HG03354 (cell line): ENCODE measurements at regions not wholly inside any gene's neighbourhood (a gene's known extent, or its start where the extent isn't known, plus 50 kb on each side); places are given as distances from the start of the nearest gene placed in this dataset.
"Not testable (repeated sequence)": the region's sequence is repeated elsewhere in the genome, so short reads cannot be mapped to it uniquely, and the experiment has no call there.

ENCODE experiments used
- ATAC-seq: cut with Tn5 transposase; IDR thresholded peaks from one replicate; pipeline ENCODE4 v1.9.1; 2021; ENCODE audit warnings: mild to moderate bottlenecking; ENCODE audit not compliant: unreplicated experiment, poor library complexity, severe bottlenecking

GRCh38 chr18:30852541-30852940 is 190.0 kb downstream of the DSC3 start:
- ATAC-seq = no peak

DNA sequence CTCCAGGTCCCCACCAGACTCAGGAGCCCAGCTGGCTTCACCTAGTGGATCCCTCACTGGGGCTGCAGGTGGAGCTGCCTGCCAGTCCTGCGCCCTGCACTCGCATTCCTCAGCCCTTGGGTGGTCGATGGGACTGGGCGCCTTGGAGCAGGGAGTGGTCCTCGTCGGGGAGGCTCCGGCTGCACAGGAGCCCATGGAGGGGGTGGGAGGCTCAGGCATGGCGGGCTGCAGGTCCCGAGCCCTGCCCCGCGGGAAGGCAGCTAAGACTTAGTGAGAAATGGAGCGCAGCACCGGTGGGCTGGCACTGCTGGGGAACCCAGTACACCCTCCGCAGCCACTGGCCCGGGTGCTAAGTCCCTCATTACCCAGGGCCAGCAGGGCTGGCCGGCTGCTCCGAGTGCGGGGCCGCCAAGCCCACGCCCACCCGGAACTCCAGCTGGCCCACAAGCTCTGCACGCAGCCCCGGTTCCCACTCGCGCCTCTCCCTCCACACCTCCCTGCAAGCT is 203.4 kb downstream of the DSC3 start:
- ATAC-seq = not testable (repeated sequence)

DNA sequence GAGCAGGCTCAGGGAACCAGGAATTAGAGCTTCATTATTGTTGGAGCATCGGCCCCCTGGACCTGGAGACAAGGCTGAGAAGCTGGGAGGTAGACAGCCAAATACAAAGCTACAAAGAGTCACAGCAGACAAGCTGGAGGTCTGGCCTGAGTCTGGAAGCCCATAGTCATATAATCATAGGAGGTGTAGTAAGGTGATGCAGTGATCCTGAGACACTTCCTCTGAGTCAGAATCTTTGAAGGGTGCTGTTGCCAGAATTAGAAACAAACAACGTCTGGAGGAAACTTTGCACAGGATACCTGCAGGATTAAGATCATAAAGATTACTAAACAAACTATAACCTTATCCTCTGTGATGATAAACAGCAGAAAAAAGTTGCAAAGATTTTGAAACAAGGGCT is 213.8 kb downstream of the DSC3 start:
- no peak for ATAC-seq

DNA sequence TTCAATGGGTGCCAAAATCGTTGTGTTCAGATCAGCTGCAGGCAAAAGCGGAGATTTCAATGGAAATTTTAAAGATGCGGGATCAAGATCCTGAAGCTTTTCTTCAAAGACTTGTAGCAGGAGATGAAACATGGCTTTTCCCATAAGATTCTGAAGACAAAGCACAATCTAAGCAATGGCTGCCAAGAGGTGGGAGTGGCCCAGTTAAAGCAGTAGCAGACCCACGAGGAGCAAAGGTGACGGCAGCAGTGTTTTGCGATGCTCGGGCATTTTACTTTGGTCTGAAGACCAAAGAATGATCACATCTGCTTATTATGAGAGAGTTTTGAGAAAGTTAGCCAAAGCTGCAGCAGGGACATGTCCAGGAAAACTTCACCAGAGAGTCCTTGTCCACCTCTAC is 222.9 kb downstream of the DSC3 start:
- ATAC-seq = no peak

- no peak for ATAC-seq
Observed at GRCh38 chr18:30814446-30814845, 228.1 kb downstream of the DSC3 start.

DNA sequence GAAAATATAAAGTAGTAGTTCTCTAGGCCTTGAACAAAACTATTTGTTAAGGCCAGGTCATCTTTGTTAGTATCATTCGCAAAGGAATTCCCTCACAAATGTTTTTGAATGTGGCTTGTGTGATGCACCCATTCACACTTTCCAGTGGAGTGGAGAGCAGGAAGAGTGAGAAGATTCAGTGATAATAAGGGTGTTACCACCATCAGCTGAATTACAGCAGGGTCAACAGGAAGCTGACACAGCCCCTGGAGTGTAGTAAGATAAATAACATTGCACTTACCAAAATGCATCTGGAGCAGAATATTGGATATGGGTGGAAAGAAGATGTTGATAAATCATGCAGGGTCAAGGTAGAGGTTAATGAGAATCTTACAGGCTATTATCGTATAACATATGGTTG is 231.0 kb downstream of the DSC3 start:
- no peak for ATAC-seq

DNA sequence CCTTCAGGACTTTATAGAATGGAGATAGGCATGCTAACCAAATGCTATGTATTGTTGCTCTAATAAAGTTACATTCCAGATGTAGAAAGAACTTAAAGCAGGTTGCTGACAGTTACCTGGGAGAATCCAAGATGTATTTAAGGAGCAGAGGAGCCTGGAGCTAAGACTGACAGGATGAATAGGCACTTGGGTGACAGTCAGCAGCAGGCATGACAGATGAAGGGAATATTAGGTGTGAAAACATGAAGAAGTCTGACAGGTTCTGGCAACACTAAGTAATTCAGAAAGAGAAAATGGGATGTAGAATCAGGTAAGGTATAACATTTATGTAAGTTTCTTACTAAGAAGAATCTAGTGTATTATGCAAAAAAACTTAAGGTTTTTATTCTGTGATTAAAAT is 232.0 kb downstream of the DSC3 start:
- ATAC-seq = no peak

DNA sequence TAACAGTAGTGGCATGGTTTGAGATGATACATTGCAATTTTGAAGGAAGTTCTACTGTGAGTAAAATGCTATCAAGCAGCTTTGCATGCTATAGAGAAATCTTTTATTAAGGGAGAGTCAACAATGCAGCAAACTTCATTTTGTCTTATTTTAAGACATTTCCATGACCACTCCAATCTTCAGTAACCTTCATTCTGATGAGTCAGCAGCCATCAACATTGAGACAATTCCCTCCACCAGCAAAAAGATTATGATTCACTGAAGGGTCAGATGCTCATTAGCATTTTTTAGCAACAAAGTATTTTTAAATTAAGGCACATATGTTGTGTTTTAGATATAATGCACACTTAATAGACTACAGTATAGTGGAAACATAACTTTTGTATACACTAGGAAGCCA is 235.7 kb downstream of the DSC3 start:
- no peak for ATAC-seq

- no peak for ATAC-seq
Observed at GRCh38 chr18:30800800-30801199, 241.7 kb downstream of the DSC3 start.

- no peak for ATAC-seq
Observed at GRCh38 chr18:30792051-30792450, 250.5 kb downstream of the DSC3 start.

DNA sequence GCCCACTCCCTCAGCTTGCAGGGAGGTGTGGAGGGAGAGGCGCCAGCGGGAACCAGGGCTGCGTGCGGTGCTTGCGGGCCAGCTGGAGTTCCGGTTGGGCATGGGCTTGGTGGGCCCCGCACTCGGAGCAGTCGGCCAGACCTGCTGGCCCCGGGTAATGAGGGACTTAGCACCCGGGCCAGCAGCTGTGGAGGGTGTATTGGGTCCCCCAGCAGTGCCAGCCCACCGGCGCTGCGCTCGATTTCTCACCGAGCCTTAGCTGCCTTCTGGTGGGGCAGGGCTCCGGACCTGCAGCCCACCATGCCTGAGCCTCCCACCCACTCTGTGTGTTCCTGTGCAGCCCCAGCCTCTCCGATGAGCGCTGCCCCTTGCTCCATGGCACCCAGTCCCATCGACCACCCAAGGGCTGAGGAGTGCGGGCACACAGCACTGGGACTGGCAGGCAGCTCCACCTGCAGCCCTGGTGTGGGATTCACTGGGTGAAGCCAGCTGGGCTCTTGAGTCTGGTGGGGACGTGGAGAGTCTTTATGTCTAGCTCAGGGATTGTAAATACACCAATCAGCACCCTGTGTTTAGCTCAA is 254.0 kb downstream of the DSC3 start:
- not testable (repeated sequence) for ATAC-seq

DNA sequence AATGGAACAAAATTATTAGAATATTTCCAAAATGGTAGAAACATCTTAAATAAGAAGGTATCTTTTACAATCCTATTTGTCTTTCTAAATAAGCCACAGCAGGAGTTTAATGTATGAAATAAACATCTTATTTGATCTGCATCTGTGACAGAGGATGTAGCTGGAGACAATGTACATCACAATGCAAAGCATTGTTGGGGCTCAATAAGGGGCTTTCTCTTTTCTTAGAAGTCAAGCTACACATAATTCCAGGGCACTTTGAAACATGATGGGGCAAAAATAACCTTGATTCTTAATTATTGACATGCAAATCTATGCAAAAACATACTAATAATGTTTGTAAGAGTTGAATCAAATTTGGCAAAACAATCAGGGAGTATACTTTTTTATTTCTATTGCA is 255.1 kb downstream of the DSC3 start:
- ATAC-seq = no peak

- no peak for ATAC-seq
Observed at GRCh38 chr18:30781601-30782000, 260.9 kb downstream of the DSC3 start.

DNA sequence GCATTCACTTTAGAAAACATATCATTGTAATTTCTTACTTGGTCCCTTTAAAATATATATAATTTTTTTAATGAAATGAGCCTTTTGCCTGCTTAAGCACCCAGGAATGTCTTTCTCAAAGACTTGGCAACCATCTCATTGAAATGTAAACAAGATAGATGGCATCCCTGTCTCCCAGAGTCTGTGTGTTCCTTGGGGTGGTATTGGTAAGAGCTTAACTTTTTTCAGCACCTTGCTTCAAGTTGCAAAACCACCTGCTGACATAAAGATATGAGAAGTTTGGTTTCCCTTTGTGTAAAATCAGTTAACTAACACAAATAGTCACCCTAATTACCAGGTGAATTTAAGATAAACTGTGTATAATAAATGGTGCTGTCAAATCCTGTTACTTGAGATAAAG is 266.9 kb downstream of the DSC3 start:
- no peak for ATAC-seq

- ATAC-seq = not testable (repeated sequence)
Observed at GRCh38 chr18:30772170-30772569, 270.4 kb downstream of the DSC3 start.

DNA sequence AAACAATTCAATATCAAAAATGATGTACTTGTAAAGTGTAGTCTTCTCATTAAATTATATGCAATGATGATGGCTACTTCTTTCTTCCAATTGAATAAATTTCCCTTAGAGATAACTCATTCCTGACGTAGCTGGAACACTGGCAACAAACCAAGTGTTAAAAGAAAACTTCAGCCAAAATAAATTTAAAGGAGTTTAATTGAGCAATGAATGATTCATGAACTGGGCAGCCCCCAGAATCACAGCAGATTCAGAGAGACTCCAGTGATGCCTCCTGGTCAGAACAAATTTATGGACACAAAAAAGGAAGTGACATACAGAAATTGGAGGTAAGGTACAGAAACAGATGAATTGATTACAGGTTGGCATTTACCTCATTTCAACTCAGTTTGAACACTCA is 276.5 kb downstream of the DSC3 start:
- ATAC-seq = no peak

DNA sequence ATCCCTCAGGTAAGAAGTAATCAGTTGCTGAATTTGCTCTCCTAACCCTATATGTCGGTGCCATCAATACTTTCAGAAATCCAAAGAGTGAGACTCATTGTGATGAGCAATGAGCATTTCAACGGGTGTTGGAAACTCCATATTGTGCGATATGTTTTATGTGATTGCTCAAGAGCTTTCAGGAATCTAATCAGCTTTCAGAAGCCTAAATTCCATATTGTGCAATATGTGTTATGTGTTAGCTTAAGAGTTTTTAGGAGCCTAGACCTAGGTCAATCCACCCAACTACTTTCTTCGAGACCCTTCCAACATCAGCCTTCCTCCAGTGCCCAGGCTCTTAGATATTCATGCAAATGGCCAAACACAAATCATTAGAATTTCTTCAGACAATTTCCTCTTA is 277.3 kb downstream of the DSC3 start:
- no peak for ATAC-seq

- no peak for ATAC-seq
Observed at GRCh38 chr18:30763902-30764350, 278.6 kb downstream of the DSC3 start.

DNA sequence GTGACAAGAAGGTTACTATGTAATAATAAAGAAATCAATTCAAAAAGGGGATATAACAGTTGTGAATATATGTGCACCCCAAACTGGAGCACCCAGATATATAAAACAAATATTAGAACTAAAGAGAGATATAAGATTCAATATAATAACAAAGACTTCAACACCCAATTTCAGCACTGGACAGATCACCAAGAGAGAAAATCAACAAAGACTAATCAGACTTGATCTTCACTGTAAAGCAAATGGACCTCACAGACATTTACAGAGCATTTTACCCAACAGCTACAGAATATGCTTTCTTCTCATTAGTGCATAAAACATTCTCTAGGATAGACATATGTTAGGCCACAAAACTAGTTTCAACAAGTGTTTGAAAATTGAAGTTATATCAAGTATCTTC is 287.7 kb downstream of the DSC3 start:
- no peak for ATAC-seq

- no peak for ATAC-seq
Observed at GRCh38 chr18:30748541-30748940, 294.0 kb downstream of the DSC3 start.

DNA sequence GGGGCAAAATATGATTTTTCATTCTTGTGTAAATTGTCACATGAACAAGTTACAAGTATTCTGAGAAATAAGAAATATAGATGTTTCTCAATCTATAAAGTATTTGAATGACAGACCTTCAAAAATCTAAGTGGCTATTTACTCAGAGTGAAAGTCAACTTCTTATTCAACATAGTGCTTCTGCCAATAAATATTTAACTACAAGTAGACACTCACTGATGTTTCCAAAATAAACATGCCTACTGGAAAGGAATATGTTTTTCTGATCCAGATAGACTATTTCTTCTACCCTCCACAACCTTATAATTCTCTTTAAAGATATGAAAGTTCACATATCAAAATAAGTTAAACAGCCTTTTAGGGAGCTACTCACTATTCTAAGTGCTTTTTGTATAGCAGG is 296.3 kb downstream of the DSC3 start:
- ATAC-seq = no peak

DNA sequence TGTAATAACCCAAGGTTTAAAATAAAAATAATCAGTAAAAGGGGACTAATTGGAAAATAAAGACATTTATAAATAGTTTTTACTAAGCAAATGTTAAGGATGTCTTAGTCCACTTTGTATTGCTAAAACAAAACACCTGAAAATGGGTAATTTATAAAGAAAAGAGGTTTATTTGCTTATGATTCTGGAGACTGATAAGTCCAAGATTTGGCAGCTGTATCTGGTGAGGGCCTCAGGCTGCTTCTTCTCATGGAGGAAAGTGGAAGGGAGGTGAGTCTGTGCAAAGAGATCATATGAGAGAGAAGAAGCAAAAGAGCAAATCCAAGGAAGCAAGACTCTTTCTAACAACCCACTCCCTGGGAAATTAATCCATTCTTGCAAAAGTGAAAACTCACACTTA is 299.5 kb downstream of the DSC3 start:
- no peak for ATAC-seq
